Stimulated activated CD8-positive, alpha-beta memory T cell treated with anti-CD3 and anti-CD28 coated beads, Interleukin-2, amount 100 ng/mL, for 1 hour (primary cell): ENCODE measurements at regions not wholly inside any gene's neighbourhood (a gene's known extent, or its start where the extent isn't known, plus 50 kb on each side); places are given as distances from the start of the nearest gene placed in this dataset.

ENCODE experiments used
- DNase-seq, 2 donors: peaks; one replicate each; pipeline ENCODE4 v3.0.0-alpha.2; 2020; ENCODE audit warnings: low read depth in 2 of 2

GRCh38 chr13:109599901-109600657 is 186.3 kb downstream of the IRS2 start:
- DNase-seq, result no peak

GRCh38 chr13:109595471-109595870 is 190.9 kb downstream of the IRS2 start:
- no peak for DNase-seq

GRCh38 chr13:109593230-109593629 is 193.2 kb downstream of the IRS2 start:
- no peak for DNase-seq

- DNase-seq, result no peak
These were observed 193.6 kb downstream of the IRS2 start for GRCh38 chr13:109592770-109593169.

- DNase-seq, result no peak
These were observed 198.7 kb downstream of the IRS2 start for GRCh38 chr13:109587689-109588088.

GRCh38 chr13:109586509-109587346 is 199.7 kb downstream of the IRS2 start:
- DNase-seq, result no peak

- no peak for DNase-seq
These were observed 201.5 kb downstream of the IRS2 start for GRCh38 chr13:109584844-109585361.

GRCh38 chr13:109577191-109577700 is 209.1 kb downstream of the IRS2 start:
- DNase-seq, result no peak

- no peak for DNase-seq
These were observed 210.0 kb downstream of the IRS2 start for GRCh38 chr13:109576331-109576813.

- no peak for DNase-seq
These were observed 210.6 kb downstream of the IRS2 start for GRCh38 chr13:109575821-109576220.

GRCh38 chr13:109572389-109572788 is 214.0 kb downstream of the IRS2 start:
- DNase-seq, result no peak

GRCh38 chr13:109569958-109570711 is 216.2 kb downstream of the IRS2 start:
- DNase-seq, result no peak

GRCh38 chr13:109568339-109568818 is 218.0 kb downstream of the IRS2 start:
- DNase-seq, result no peak

GRCh38 chr13:109567315-109567714 is 219.1 kb downstream of the IRS2 start:
- DNase-seq, result no peak

GRCh38 chr13:109565877-109566276 is 220.5 kb downstream of the IRS2 start:
- DNase-seq, result no peak

GRCh38 chr13:109548374-109548773 is 238.0 kb downstream of the IRS2 start:
- no peak for DNase-seq

- no peak for DNase-seq
These were observed 238.4 kb downstream of the IRS2 start for GRCh38 chr13:109547942-109548341.

- DNase-seq, result no peak
These were observed 240.5 kb downstream of the IRS2 start for GRCh38 chr13:109545931-109546330.

- DNase-seq, result no peak
These were observed 245.3 kb downstream of the IRS2 start for GRCh38 chr13:109541081-109541480.

- DNase-seq, result no peak
These were observed 248.8 kb downstream of the IRS2 start for GRCh38 chr13:109537584-109537983.

GRCh38 chr13:109533350-109533749 is 253.0 kb downstream of the IRS2 start:
- DNase-seq, result no peak

GRCh38 chr13:109529964-109530363 is 256.4 kb downstream of the IRS2 start:
- DNase-seq, result no peak
